ENCODE measurements at regions not wholly inside any gene's neighbourhood (a gene's known extent, or its start where the extent isn't known, plus 50 kb on each side); places are given as distances from the start of the nearest gene placed in this dataset.

DNA sequence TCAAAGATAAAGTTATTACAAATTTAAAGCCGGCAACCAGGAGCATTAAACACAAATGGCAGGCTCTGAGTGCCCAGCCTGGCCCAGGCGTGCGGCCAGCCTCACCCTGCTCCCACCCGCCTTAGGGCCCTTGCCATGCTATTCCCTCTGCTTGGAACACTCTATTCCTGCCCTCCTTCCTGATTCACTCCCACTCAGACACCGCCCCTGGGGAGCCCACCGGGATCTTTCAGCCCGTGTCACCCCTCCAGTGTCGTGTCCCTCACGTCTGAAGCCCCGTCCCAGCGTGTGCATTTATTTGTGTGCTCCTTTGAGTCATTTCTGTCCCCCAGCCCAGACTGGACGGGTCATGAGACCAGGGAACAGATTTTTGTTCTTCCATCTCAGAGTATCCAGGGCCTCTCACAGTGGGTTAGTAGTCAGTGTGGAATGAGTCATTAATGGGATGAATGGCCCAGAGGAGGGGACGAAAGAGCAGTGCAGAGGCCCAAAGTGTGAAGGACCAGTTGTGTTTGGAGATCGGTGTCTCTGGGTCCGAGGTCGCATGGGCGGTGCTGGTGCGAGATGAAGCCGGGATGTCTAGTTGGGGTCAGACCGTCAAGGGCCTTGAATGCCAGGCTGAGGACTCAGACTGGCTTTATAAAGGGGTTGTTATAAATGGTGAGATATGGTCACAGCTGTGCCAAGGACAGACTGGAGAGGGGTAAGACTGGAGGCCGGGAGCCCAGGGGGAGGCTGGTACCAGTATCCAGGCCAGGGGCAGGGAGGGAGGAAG, 58.9 kb upstream of the SLC6A6 start:
- H3K4me3 ChIP-seq (ENCODE audit: low read depth, low read length), result no peak overlapping the region
- no peak for DNase-seq (ENCODE audit: low read depth)
- TF ChIP-seq, protein P1, sequence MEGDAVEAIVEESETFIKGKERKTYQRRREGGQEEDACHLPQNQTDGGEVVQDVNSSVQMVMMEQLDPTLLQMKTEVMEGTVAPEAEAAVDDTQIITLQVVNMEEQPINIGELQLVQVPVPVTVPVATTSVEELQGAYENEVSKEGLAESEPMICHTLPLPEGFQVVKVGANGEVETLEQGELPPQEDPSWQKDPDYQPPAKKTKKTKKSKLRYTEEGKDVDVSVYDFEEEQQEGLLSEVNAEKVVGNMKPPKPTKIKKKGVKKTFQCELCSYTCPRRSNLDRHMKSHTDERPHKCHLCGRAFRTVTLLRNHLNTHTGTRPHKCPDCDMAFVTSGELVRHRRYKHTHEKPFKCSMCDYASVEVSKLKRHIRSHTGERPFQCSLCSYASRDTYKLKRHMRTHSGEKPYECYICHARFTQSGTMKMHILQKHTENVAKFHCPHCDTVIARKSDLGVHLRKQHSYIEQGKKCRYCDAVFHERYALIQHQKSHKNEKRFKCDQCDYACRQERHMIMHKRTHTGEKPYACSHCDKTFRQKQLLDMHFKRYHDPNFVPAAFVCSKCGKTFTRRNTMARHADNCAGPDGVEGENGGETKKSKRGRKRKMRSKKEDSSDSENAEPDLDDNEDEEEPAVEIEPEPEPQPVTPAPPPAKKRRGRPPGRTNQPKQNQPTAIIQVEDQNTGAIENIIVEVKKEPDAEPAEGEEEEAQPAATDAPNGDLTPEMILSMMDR (IDR thresholded peaks at IDR 0.05; ENCODE audit: control insufficient read depth, extremely low read depth, insufficient read depth), result no peak

DNA sequence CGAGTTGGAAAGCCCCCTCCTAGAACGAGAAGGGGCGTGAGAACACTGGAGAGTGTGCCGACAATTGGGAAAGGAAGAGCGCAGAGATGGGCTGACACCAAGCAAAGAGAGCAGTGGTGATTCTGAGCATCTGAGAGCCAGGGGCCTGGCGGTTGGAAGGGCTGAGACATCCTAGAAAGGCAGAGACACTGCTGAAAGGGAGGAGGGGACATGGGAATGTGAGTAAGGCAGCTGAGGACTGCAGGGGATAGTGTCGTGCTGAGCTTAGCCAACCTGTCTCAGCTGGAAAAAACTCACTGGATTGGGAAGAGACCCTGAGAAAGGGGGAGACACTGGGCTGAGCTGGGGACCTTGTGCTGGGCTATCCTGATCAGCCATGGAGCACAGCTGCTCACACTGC, 58.1 kb upstream of the SLC6A6 start:
- no peak for DNase-seq (ENCODE audit: low read depth)

DNA sequence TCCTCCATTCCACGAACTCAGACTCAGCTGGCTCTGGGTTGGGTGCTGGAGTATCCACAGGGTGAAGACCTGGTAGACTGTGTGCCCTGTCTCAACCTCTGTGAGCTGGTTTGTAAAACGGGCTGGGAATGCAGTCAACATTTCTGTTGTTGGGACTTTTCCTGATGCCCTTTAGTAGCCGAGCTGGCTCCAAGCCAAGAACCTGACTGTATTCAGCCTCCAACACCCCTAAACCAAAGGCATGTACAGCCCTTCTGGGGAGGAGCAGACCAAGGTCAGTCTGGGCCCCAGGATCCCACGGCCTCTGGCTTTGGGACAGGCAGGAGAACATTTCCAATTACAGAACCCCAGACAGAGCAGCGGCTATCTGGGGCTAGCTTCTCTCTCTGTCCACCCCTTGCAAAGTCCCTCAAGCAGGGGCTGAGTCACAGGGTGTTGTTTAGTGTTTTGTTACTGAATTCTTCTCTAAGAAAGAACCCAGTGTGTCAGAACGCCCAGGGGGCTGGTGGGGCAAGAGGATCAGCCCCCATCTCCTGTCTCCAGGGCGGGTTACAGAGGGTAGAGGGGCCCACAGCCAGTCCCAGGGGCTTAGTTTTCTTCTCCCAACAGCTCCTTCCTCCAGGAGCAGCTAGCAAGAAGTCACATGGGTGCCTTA, 56.8 kb upstream of the SLC6A6 start:
- DNase-seq (ENCODE audit: low read depth), result no peak
- TF ChIP-seq, protein P1 (IDR thresholded peaks at IDR 0.05; ENCODE audit: control insufficient read depth, extremely low read depth, insufficient read depth), result no peak
- H3K4me3 ChIP-seq (ENCODE audit: low read depth, low read length), result no peak overlapping the region

More for the DNA sequence above, 58.1 kb upstream of the SLC6A6 start:
- no peak overlapping the region for H3K4me3 ChIP-seq (ENCODE audit: low read depth, low read length)
- TF ChIP-seq, protein P1 (IDR thresholded peaks at IDR 0.05; ENCODE audit: control insufficient read depth, extremely low read depth, insufficient read depth), result no peak

DNA sequence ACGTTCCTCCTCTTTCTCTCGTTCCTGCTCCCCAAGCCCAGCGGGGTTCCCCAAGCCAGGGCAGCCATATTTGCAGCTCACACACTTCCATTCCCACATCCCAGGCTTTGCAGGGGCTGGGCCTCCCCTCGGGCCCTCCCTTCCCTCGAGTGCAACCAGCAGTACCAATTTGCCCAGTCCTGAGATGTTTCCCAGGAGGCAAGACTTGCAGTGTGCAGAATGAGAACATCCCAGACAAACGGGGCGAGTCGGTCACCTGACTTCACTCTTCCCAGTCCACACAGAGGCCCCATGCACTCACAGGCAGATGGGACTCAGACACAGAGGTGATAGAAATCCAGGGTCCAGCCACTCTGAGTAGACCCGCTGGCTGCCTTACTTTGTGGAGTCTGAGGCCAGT, 56.2 kb upstream of the SLC6A6 start:
- DNase-seq (ENCODE audit: low read depth), result no peak
- TF ChIP-seq, protein P1 (IDR thresholded peaks at IDR 0.05; ENCODE audit: control insufficient read depth, extremely low read depth, insufficient read depth), result no peak
- H3K4me3 ChIP-seq (ENCODE audit: low read depth, low read length), result no peak overlapping the region

DNA sequence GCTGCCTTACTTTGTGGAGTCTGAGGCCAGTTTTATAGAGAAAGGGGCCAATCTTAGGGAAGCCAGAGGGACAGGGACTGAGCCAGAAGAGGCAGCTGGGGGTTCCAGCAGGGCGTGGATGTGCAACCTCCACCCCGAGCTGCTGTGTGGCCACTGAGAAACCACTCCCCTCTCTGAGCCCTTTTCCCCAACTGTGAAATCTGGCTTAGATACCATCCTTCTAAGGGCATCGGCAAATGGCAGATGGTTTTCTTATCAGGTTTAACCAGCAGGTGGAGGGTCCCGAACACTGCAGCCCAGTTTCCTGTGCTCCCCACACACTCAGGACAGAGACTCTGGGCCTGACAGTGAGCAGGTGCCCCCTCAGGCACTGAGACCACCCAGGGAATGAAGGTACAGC, 55.8 kb upstream of the SLC6A6 start:
- TF ChIP-seq, protein P1 (IDR thresholded peaks at IDR 0.05; ENCODE audit: control insufficient read depth, extremely low read depth, insufficient read depth), result no peak
- no peak for DNase-seq (ENCODE audit: low read depth)
- no peak overlapping the region for H3K4me3 ChIP-seq (ENCODE audit: low read depth, low read length)

DNA sequence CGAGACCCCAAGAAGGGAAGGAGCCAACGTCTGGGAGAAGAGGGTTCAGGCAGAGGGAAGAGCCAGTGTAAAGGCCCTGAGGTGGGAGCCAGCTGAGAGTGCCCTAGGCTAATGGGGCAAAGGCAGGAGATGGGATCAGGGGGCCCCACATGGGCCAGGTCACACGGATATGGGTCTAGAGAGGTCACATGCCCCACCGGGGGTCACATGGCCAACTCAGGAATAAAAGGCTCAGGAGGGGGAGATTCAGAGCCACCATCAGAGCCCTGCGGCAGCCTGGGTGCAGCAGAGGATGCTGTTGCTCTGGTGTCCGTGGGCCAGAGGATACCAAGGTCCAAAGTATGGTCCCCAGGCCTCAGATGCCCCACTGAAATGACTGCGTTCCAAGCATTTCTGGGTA, 55.3 kb upstream of the SLC6A6 start:
- TF ChIP-seq, protein P1 (IDR thresholded peaks at IDR 0.05; ENCODE audit: control insufficient read depth, extremely low read depth, insufficient read depth), result no peak
- no peak overlapping the region for H3K4me3 ChIP-seq (ENCODE audit: low read depth, low read length)
- DNase-seq (ENCODE audit: low read depth), result no peak
